ENCODE measurements at regions not wholly inside any gene's neighbourhood (a gene's known extent, or its start where the extent isn't known, plus 50 kb on each side); places are given as distances from the start of the nearest gene placed in this dataset.

DNA sequence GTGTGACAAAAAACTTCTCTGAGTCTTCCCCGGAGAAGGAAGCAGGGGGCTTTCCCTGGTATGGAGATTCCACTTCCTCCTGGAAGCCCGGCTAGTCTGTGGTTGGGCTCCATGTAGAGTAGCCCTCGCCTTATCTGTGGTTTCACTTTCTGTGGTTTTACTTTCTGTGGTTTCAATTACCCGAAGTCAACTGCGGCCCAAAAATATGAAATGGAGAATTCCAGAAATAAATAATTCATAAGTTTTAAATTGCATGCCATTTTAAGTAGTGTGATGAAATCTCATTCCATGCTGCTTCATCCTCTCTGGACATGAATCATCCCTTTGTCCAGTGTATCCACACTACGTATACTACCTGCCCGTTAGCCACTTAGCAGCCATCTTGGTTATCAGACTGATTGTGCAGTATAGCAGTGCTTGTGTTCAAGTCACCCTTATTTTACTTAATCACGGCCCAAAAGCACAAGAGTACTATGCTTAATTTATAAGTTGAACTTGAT lies 275.0 kb upstream of the SESN3 start:
- TF ChIP-seq, protein P1, sequence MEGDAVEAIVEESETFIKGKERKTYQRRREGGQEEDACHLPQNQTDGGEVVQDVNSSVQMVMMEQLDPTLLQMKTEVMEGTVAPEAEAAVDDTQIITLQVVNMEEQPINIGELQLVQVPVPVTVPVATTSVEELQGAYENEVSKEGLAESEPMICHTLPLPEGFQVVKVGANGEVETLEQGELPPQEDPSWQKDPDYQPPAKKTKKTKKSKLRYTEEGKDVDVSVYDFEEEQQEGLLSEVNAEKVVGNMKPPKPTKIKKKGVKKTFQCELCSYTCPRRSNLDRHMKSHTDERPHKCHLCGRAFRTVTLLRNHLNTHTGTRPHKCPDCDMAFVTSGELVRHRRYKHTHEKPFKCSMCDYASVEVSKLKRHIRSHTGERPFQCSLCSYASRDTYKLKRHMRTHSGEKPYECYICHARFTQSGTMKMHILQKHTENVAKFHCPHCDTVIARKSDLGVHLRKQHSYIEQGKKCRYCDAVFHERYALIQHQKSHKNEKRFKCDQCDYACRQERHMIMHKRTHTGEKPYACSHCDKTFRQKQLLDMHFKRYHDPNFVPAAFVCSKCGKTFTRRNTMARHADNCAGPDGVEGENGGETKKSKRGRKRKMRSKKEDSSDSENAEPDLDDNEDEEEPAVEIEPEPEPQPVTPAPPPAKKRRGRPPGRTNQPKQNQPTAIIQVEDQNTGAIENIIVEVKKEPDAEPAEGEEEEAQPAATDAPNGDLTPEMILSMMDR (IDR thresholded peaks at IDR 0.05): no peak
- TF ChIP-seq POLR2AphosphoS5 (IDR thresholded peaks at IDR 0.05): no peak
- no peak for TF ChIP-seq POLR2A (IDR thresholded peaks at IDR 0.05)
- no peak for TF ChIP-seq EP300 (IDR thresholded peaks at IDR 0.05)
